ENCODE measurements at regions not wholly inside any gene's neighbourhood (a gene's known extent, or its start where the extent isn't known, plus 50 kb on each side); places are given as distances from the start of the nearest gene placed in this dataset.

DNA sequence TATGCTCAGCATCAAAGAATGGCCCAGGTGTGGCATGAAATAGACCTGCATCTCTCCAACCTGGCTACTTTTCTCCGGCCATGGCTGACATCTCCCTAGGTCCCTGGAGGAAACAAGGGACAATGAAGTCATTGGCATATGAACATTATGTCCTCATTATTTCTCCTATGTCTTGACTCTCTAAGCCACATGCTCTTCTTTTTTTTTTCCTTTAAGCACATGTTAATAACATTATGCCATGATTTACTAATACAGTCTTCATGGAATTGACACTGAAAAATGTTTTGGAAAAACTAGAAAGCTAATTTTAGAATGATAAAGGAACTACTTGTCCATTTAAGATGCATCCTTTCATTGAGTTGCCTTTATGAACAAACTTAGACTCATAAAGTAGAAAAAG, 628.9 kb downstream of the TNS3 start:
- intact Hi-C loops (cut with micrococcal nuclease) (no loop called here), dilution Hi-C loops (cut with HindIII; ENCODE audit: low sequenced_read_pairs, unreplicated experiment) (no loop called here), in situ Hi-C loops (cut with MboI; ENCODE audit: low sequenced_read_pairs) (no loop called here)
- CTCF ChIA-PET: no interaction called here
- Histone ChIP-seq H2BK15ac (ENCODE audit: low read depth, low read length) (no peak overlapping the region), H3K9me1 (ENCODE audit: insufficient read depth, low read length) (no peaks in the 10 kb centered on the region; the same call in 1 of the 2 replicates), H3K27ac (ENCODE audit: insufficient read depth, low read length) (no peak overlapping the region), H2AK9ac (replicated peaks; ENCODE audit: low read depth, low read length, poor library complexity) (no peak overlapping the region), H3K4me2 (ENCODE audit: low read depth, low read length) (no peak overlapping the region), H3K18ac (ENCODE audit: low read depth, low read length) (no peak overlapping the region), H3K27me3 (ENCODE audit: control insufficient read depth, insufficient read depth, low read length) (no peaks in the 10 kb centered on the region; the same call in none of the 2 replicates), H2BK5ac (ENCODE audit: low read depth, low read length, poor library complexity, severe bottlenecking) (no peak overlapping the region), H3K4ac (ENCODE audit: low read depth, low read length) (no peak overlapping the region), H2BK20ac (ENCODE audit: low read depth, low read length) (no peak overlapping the region), H3K4me3 (ENCODE audit: insufficient read depth, low read depth, low read length) (no peak overlapping the region), H2AFZ (replicated peaks; ENCODE audit: low read length, poor library complexity) (no peak overlapping the region), H3K14ac (replicated peaks; ENCODE audit: low read depth, low read length) (no peak overlapping the region), H3K4me1 (ENCODE audit: control insufficient read depth, insufficient read depth, low read length) (no peaks in the 10 kb centered on the region), H4K91ac (ENCODE audit: insufficient read depth, low read depth, low read length) (no peak overlapping the region), H3K9ac (ENCODE audit: low read depth, low read length) (no peak overlapping the region), H3K56ac (ENCODE audit: extremely low read depth, insufficient read depth, low read length) (no peak overlapping the region), H4K5ac (ENCODE audit: low read depth, low read length) (no peak overlapping the region), H3K23ac (ENCODE audit: low read depth, low read length) (no peak overlapping the region), H4K8ac (ENCODE audit: low read depth in 2 of 2, low read length in 2 of 2) (no peak overlapping the region), H4K20me1 (ENCODE audit: insufficient read depth, low read length) (no peaks in the 10 kb centered on the region), H3K36me3 (ENCODE audit: control insufficient read depth, insufficient read depth, low read length) (no peaks in the 10 kb centered on the region), H2BK120ac (ENCODE audit: low read depth, low read length) (no peak overlapping the region), H3K79me1 (ENCODE audit: low read depth in 1 of 2, low read length in 2 of 2) (no peaks in the 10 kb centered on the region), H3K9me3 (ENCODE audit: control insufficient read depth, insufficient read depth, low read length) (no peaks in the 10 kb centered on the region), H2AK5ac (ENCODE audit: low read depth, low read length) (no peak overlapping the region)
- TF ChIP-seq NFE2L2 (IDR thresholded peaks at IDR 0.05; ENCODE audit: low read depth, low read length) (no peak), CHD1 (IDR thresholded peaks at IDR 0.05; ENCODE audit: low read depth, low read length) (no peak), RAD21 (IDR thresholded peaks at IDR 0.05; ENCODE audit: low read length) (no peak), POLR2A (IDR thresholded peaks at IDR 0.05; ENCODE audit: low read depth, low read length) (no peak), RFX5 (IDR thresholded peaks at IDR 0.05; ENCODE audit: low read depth, low read length) (no peak), CEBPB (IDR thresholded peaks at IDR 0.05; ENCODE audit: low read depth, low read length) (no peak), FOS (IDR thresholded peaks at IDR 0.05; ENCODE audit: low read depth, low read length) (no peak), BHLHE40 (IDR thresholded peaks at IDR 0.05; ENCODE audit: low read depth, low read length) (no peak), MAZ (IDR thresholded peaks at IDR 0.05; ENCODE audit: borderline replicate concordance, low read depth, low read length) (no peak), MAFK (IDR thresholded peaks at IDR 0.05; ENCODE audit: low read depth, low read length) (no peak), RCOR1 (IDR thresholded peaks at IDR 0.05; ENCODE audit: insufficient replicate concordance, low read length) (no peak), SMC3 (IDR thresholded peaks at IDR 0.05; ENCODE audit: low read depth, low read length) (no peak), MXI1 (IDR thresholded peaks at IDR 0.05; ENCODE audit: borderline replicate concordance, low read depth, low read length) (no peak)
- TF ChIP-seq, protein P1, sequence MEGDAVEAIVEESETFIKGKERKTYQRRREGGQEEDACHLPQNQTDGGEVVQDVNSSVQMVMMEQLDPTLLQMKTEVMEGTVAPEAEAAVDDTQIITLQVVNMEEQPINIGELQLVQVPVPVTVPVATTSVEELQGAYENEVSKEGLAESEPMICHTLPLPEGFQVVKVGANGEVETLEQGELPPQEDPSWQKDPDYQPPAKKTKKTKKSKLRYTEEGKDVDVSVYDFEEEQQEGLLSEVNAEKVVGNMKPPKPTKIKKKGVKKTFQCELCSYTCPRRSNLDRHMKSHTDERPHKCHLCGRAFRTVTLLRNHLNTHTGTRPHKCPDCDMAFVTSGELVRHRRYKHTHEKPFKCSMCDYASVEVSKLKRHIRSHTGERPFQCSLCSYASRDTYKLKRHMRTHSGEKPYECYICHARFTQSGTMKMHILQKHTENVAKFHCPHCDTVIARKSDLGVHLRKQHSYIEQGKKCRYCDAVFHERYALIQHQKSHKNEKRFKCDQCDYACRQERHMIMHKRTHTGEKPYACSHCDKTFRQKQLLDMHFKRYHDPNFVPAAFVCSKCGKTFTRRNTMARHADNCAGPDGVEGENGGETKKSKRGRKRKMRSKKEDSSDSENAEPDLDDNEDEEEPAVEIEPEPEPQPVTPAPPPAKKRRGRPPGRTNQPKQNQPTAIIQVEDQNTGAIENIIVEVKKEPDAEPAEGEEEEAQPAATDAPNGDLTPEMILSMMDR (conservative IDR thresholded peaks at IDR 0.05; ENCODE audit: low read depth, low read length): no peak
- TF ChIP-seq, protein P2, sequence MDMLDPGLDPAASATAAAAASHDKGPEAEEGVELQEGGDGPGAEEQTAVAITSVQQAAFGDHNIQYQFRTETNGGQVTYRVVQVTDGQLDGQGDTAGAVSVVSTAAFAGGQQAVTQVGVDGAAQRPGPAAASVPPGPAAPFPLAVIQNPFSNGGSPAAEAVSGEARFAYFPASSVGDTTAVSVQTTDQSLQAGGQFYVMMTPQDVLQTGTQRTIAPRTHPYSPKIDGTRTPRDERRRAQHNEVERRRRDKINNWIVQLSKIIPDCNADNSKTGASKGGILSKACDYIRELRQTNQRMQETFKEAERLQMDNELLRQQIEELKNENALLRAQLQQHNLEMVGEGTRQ (IDR thresholded peaks at IDR 0.05; ENCODE audit: low read depth, low read length): no peak
- TF ChIP-seq, protein P3, sequence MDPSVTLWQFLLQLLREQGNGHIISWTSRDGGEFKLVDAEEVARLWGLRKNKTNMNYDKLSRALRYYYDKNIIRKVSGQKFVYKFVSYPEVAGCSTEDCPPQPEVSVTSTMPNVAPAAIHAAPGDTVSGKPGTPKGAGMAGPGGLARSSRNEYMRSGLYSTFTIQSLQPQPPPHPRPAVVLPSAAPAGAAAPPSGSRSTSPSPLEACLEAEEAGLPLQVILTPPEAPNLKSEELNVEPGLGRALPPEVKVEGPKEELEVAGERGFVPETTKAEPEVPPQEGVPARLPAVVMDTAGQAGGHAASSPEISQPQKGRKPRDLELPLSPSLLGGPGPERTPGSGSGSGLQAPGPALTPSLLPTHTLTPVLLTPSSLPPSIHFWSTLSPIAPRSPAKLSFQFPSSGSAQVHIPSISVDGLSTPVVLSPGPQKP (IDR thresholded peaks at IDR 0.05; ENCODE audit: borderline replicate concordance, low read depth, low read length): no peak
- ATAC-seq (ENCODE audit: low read depth): no peak
- no TSS peak for BruUV-seq (replicated peaks)
- 100% methylated on average over 1 of the region's 1 CpG; no CpG with 5 or more reads in 1 of the 2 experiments for WGBS, 2 experiments (ENCODE audit: extremely low coverage in 2 of 2, insufficient read length in 1 of 2)
- POLR2A ChIA-PET (ENCODE audit: unreplicated experiment): no interaction called here
- DNase-seq: no peak

Measured in IMR-90 (cell line).